GM19099 (cell line): ENCODE measurements at regions not wholly inside any gene's neighbourhood (a gene's known extent, or its start where the extent isn't known, plus 50 kb on each side); places are given as distances from the start of the nearest gene placed in this dataset.

Source experiments
- POLR2A ChIP-seq: IDR thresholded peaks from 3 replicates; pipeline ENCODE4 v1.6.1; 2011; ENCODE audit warnings: low read depth; ENCODE audit not compliant: insufficient read length; ENCODE audit errors: extremely low read depth

- no peak for TF ChIP-seq POLR2A
These were observed 199.8 kb downstream of the ZFP36L2 start for GRCh38 chr2:43026426-43027096.

DNA sequence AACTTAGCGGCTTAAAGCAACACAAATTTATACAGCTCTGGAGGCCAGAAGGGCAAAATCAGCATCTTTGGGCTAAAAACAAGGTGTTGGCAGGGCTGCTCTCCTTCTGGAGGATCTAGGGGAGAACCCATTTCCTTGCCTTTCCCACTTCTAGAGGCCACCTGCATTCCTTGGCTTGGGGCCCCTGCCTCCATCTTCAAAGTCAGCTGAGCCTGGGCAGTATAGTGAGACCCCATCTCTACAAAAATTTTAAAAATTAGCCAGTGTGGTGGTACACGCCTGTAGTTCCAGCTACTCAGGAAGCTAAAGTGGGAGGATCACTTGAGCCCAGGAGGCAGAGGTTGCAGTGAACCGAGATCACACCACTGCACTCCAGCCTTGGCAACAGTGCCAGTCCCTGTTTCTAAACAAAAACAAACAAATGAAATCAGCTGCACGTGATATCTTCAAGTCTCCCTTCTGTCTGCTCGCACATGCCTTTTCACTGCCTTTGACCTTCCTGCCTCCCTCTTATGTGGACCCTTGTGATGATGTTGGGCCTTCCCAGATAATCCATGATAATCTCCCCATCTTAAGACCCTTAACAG is 200.6 kb downstream of the ZFP36L2 start:
- no peak for TF ChIP-seq POLR2A

GRCh38 chr2:43024515-43025011 is 201.8 kb downstream of the ZFP36L2 start:
- no peak for TF ChIP-seq POLR2A

DNA sequence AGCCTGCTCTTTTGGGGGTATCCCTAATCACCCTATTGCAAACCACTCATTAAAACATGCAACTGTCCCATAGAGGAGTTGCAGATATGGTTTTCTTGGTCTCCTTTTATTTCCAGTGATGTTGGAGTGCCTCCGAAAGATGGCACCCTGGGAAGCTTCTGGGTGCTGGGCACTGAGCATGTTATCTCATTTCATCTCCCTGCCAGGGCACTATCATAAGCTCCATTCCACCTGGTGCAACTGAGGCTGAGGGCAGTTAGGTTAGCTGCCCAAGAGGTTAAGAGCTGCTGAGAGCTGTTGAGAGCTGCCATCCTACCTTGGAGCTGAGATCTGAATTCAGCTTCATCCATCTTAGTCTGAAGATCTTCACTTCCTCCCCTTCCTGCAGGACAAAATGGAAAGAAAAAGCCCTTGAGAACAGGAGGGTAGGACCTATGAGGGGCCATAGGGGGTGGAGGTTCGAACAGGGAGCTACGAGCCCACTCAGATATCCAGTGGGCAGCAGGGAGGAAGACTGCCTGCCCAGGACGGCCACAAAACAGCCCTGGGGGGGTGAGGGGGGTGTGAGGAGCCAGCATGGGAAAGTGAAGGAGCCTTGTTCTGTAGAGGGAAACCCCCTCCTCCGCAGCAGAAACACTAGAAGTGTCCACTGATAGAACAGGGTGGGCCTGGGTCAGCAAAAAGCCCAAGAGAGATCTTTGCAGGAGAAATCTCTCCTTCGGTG is 202.5 kb downstream of the ZFP36L2 start:
- no peak for TF ChIP-seq POLR2A

GRCh38 chr2:43022896-43023295 is 203.5 kb downstream of the ZFP36L2 start:
- no peak for TF ChIP-seq POLR2A

GRCh38 chr2:43021791-43022509 is 204.5 kb downstream of the ZFP36L2 start:
- no peak for TF ChIP-seq POLR2A

DNA sequence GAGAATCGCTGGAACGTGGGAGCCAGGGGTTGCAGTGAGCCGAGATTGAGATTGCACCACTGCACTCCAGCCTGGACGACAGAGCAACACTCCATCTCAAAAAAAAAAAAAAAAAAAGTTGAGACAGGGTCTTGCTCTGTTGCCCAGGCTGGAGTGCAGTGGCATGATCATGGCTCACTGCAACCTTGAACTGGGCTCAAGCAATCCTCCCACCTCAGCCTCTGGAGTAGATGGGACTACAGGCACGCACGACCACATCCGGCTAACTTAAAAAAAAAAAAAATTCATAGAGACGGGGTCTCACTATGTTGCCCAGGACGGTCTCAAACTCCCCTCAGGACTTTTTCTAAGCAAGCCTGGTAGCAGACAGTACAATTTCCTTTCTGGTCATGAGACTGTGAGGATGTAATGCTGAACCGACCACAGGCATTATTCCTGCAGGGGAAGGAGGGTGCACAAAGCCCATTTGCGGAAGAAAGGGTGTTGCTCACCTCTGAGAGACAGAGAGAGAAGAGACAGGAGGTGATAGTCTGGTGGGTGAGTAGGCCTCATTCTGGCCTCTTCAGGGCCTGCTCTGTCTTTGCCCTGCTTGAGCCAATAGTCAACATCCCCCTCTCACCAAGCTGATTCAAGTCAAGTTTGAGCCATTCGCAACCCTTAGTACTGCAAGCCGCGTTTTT is 205.3 kb downstream of the ZFP36L2 start:
- no peak for TF ChIP-seq POLR2A

GRCh38 chr2:43020296-43020695 is 206.1 kb downstream of the ZFP36L2 start:
- no peak for TF ChIP-seq POLR2A

DNA sequence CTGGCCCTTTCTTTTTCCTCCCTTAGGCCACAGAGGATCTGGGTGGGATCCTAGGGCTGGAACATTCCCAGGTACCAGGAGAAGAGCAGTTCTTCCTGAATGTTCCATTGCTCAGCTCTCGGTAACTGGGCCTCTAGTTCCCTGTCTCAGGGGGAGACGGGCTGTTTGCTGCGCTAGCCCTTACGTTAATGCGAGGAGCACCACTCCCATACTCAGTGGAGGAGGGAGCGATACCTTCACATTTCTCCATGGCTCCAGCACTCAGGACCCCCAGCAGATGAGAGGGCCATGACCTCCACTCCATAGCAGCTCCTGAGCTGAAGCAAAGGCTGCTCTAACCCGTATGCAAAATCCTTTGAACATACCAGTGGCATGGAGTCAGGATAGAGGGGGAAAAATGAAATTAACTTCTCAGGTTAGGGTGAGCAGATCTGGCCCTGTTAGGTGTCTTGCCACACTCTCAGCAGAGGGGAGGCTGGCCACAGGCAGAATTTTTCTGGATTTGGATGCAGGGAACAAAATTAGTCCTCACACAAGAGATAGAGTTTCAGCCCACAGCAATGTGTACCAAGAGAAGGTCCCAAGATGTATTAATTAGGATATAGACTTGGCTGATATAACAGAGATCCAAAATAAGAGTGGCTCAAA is 206.7 kb downstream of the ZFP36L2 start:
- TF ChIP-seq POLR2A: no peak

DNA sequence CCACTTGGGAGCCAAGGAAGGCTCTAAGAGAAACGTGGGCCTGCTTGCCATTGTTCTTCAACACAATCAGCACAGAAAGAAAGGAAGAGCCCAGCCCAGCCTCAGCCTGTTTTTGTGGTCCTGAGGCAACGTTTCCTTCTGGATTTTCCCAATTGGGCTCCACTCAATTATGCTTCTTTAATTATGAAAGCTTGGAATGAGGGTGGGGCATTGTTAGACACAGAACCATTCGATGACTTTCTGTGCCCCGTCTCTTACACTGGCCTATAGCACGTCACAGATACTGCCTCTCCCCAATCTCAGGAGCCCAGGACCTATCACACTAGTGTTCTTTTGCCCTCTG is 207.4 kb downstream of the ZFP36L2 start:
- TF ChIP-seq POLR2A: no peak

DNA sequence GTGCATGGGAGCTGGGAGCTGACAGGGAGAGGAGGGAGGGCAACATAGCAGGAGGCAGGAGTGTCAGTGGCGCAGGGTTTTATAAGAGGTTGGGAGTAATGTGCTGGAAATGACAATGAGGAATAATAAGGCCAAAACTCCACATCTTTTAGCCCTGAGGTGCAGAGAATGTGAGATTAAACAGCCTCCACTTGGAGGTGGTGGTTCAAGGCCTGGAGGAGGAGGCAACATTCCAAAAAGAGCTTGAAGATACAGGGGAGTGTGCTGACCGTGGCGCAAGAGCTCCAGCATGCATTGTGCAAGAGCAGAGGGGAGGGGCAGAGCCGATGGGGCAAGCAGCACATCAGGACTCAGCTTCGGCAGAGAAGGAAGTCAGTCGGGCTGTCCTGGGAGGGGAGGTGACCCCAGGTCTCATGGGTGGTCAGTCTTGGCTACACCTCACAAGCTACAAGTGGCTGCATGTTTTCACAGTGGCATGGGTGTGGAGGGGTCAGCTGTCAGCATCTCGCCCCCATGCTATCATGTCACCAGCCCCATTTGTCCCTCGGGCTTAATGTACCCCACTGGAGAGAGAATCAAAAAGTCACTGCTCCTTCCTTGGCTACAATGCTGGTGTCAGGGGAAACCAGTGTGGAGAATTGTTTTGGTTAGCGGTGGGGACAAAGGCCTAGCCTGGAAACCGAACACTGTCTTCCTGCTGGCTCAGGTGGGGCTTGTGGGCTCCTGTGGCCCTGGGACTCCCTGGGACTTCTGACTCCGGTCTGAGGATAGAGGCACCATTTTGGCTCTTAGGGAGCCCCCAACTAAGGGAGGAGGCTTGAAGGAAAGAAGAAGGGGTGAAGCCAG is 208.0 kb downstream of the ZFP36L2 start:
- no peak for TF ChIP-seq POLR2A

DNA sequence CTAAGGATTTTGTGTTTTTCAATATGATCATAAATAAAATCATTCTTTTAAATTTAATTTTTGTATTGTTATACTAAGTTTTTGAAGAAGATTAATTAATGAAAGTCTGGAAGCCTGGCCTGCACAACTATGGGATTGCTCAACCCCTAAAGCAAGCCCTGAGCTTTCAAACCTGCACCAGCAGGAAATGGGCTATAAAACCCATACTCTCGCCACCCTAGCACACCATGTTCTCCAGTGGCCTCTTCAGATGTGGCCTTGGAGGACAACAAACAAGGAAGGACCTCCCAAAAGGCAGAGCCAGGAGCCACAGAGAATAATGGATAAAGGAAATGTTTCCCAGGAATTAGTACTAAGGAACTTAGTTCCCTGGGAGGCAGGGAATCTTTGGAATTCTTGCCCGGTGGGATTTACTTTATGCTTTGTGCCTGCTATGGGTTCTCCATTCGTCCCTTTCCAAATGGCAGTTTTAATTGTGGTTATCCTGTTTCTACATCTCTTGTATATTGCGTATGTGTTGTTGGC is 212.5 kb downstream of the ZFP36L2 start:
- TF ChIP-seq POLR2A: no peak

DNA sequence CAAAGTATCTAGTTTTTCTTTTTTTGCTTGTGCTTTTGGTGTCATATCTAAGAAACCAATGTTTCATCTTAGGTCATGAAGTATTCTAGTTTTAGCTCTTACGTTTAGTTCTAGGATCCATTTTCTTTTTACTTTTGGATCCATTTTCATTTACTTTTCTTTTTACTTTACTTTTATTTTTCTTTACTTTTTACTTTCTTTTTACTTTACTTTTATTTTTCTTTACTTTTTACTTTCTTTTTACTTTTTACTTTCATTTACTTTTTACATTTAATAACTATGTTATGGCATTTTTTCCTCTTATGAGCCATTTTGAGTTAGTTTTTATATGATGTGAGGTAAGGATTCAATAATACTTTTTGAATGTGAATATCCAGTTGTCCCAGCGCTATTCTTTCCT is 213.4 kb downstream of the ZFP36L2 start:
- TF ChIP-seq POLR2A: no peak
